HG03558 (cell line): ENCODE measurements at regions not wholly inside any gene's neighbourhood (a gene's known extent, or its start where the extent isn't known, plus 50 kb on each side); places are given as distances from the start of the nearest gene placed in this dataset.

Experiments used
- ATAC-seq: cut with Tn5 transposase; IDR thresholded peaks from one replicate; pipeline ENCODE4 v1.9.1; 2021; ENCODE audit warnings: moderate number of reproducible peaks; ENCODE audit not compliant: unreplicated experiment; ENCODE audit errors: extremely low read depth

- ATAC-seq, result no peak
Measured at GRCh38 chr4:181330654-181331201, 912.5 kb upstream of the TENM3 start.

GRCh38 chr4:181331214-181331613 lies 912.0 kb upstream of the TENM3 start:
- ATAC-seq, result no peak

GRCh38 chr4:181345931-181346330 lies 897.3 kb upstream of the TENM3 start:
- no peak for ATAC-seq

- ATAC-seq, result no peak
Measured at GRCh38 chr4:181350615-181351415, 892.4 kb upstream of the TENM3 start.

- no peak for ATAC-seq
Measured at GRCh38 chr4:181364504-181364903, 878.7 kb upstream of the TENM3 start.

GRCh38 chr4:181365671-181366070 lies 877.5 kb upstream of the TENM3 start:
- no peak for ATAC-seq

- no peak for ATAC-seq
Measured at GRCh38 chr4:181372014-181372413, 871.2 kb upstream of the TENM3 start.

- ATAC-seq, result no peak
Measured at GRCh38 chr4:181376058-181376457, 867.1 kb upstream of the TENM3 start.

- ATAC-seq, result no peak
Measured at GRCh38 chr4:181388061-181388460, 855.1 kb upstream of the TENM3 start.

GRCh38 chr4:181416966-181417365 lies 826.2 kb upstream of the TENM3 start:
- ATAC-seq, result no peak

- ATAC-seq, result no peak
Measured at GRCh38 chr4:181418496-181418895, 824.7 kb upstream of the TENM3 start.

GRCh38 chr4:181420950-181421349 lies 822.3 kb upstream of the TENM3 start:
- no peak for ATAC-seq

- ATAC-seq, result no peak
Measured at GRCh38 chr4:181424362-181425016, 818.7 kb upstream of the TENM3 start.

- ATAC-seq, result no peak
Measured at GRCh38 chr4:181427076-181427475, 816.1 kb upstream of the TENM3 start.

- no peak for ATAC-seq
Measured at GRCh38 chr4:181431006-181431405, 812.2 kb upstream of the TENM3 start.

- ATAC-seq, result no peak
Measured at GRCh38 chr4:181431661-181432060, 811.5 kb upstream of the TENM3 start.

- ATAC-seq, result no peak
Measured at GRCh38 chr4:181432335-181432734, 810.9 kb upstream of the TENM3 start.

- no peak for ATAC-seq
Measured at GRCh38 chr4:181437895-181438294, 805.3 kb upstream of the TENM3 start.

- no peak for ATAC-seq
Measured at GRCh38 chr4:181438641-181439040, 804.6 kb upstream of the TENM3 start.

GRCh38 chr4:181443021-181443420 lies 800.2 kb upstream of the TENM3 start:
- no peak for ATAC-seq

GRCh38 chr4:181465826-181466225 lies 777.4 kb upstream of the TENM3 start:
- no peak for ATAC-seq

GRCh38 chr4:181468451-181468850 lies 774.8 kb upstream of the TENM3 start:
- no peak for ATAC-seq
